ENCODE measurements at regions not wholly inside any gene's neighbourhood (a gene's known extent, or its start where the extent isn't known, plus 50 kb on each side); places are given as distances from the start of the nearest gene placed in this dataset.

- TF ChIP-seq POLR2A (IDR thresholded peaks at IDR 0.05; ENCODE audit: low read depth, low read length) (no peak), TAF1 (IDR thresholded peaks at IDR 0.05; ENCODE audit: low read depth, low read length) (no peak), POLR2AphosphoS5 (IDR thresholded peaks at IDR 0.05; ENCODE audit: low read depth, low read length) (no peak), PAX5 (IDR thresholded peaks at IDR 0.05; ENCODE audit: insufficient read depth, low read length, severe bottlenecking) (no peak), SPI1 (IDR thresholded peaks at IDR 0.05; ENCODE audit: low read depth, low read length) (no peak)
Observed at GRCh38 chr10:110392868-110393740, 88.4 kb upstream of the SMNDC1 start.

All from GM12891 (cell line).